ENCODE measurements at regions not wholly inside any gene's neighbourhood (a gene's known extent, or its start where the extent isn't known, plus 50 kb on each side); places are given as distances from the start of the nearest gene placed in this dataset.

- TF ChIP-seq CTCF (IDR thresholded peaks at IDR 0.05), result no peak
- no peak for TF ChIP-seq POLR2A (IDR thresholded peaks at IDR 0.05)
Measured at GRCh38 chr13:111883571-111884343, 183.2 kb upstream of the SOX1 start.
